Fibroblast of the aortic adventitia (primary cell): ENCODE measurements at regions not wholly inside any gene's neighbourhood (a gene's known extent, or its start where the extent isn't known, plus 50 kb on each side); places are given as distances from the start of the nearest gene placed in this dataset.
A peak's percentile ranks its signal among the peaks of the same experiment; 100 is the strongest.

Source experiments
- DNase-seq: peaks from one replicate; pipeline ENCODE4 v3.0.0-alpha.2; 2010; ENCODE audit warnings: low read depth
- H3K4me3 ChIP-seq: 2 replicates; pipeline ENCODE4 v1.5.1; 2011; ENCODE audit warnings: low read depth, mild to moderate bottlenecking, control low read depth, low read length, moderate library complexity
- TF ChIP-seq, protein P1 (sequence below): IDR thresholded peaks from 2 replicates; pipeline ENCODE4 v1.5.1; 2011; ENCODE audit warnings: mild to moderate bottlenecking, low read length, control low read depth, inconsistent platforms; ENCODE audit not compliant: insufficient read depth

DNA sequence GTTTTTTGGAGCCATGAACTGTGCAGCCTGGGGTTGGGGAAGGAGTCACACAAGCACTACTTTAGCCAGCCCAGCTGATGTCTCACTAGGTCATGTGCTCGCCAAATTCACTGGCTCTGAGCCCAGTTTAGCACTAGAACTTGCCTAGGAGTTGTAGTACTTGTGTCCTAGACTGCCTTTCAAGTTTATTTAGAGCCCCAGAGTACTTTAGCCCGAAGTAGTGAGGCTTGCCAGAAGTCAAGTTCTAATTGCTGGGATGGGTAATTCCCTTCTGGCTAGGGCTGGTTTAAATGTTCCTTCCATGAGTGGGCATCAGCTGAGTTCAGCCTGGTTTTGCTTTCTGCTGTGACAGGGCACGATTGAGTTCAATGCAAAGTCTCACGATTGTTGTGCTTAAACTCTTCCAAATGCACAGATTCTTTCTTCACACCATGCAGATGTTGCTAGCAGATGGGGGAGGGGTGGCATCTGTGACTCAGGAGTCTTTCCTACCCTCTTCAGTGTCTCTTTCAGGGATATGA lies 228.2 kb upstream of the ZPLD1 start:
- H3K4me3 ChIP-seq = peak overlapping the region; percentile 11
- TF ChIP-seq, protein P1, sequence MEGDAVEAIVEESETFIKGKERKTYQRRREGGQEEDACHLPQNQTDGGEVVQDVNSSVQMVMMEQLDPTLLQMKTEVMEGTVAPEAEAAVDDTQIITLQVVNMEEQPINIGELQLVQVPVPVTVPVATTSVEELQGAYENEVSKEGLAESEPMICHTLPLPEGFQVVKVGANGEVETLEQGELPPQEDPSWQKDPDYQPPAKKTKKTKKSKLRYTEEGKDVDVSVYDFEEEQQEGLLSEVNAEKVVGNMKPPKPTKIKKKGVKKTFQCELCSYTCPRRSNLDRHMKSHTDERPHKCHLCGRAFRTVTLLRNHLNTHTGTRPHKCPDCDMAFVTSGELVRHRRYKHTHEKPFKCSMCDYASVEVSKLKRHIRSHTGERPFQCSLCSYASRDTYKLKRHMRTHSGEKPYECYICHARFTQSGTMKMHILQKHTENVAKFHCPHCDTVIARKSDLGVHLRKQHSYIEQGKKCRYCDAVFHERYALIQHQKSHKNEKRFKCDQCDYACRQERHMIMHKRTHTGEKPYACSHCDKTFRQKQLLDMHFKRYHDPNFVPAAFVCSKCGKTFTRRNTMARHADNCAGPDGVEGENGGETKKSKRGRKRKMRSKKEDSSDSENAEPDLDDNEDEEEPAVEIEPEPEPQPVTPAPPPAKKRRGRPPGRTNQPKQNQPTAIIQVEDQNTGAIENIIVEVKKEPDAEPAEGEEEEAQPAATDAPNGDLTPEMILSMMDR = no peak
- DNase-seq = peak; percentile 89

DNA sequence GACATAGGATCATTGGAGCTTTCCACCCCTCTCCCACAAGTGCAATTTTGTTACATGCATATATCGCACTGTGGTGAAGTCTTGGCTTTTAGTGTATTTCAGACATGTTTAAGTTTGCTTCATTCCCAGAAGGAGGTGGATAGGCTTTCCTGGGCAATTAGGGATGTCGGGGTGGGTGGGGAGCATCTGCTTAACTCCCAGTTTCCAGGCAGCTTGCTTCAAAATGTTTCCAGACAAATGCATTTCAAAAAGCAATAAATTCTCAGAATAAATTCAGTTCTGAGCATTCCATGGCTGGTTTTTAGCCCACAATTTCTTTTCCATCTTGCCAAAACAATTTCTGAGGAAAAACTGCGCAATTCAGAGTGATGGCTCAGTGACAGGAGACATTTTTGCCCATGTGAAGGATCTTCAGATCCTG lies 227.7 kb upstream of the ZPLD1 start:
- peak; percentile 57 for DNase-seq
- TF ChIP-seq, protein P1 = no peak
- H3K4me3 ChIP-seq = no peak overlapping the region

DNA sequence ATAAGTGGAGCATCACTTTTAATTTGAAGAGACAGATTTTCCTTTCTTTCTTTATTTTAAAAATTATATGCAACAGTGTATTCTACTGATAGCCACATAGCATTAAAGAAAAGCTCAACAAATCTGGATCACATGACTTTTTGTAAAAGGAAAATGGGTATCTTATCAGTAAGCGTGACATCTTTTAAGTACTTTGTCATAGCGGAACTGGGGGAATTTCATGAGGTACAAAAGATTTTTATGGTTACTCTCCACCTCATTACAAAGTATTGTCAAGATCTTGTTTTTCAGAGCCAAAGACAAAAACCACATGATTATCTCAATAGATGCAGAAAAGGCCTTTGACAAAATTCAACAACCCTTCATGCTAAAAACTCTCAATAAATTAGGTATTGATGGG lies 219.6 kb upstream of the ZPLD1 start:
- DNase-seq = no peak
- no peak overlapping the region for H3K4me3 ChIP-seq
- TF ChIP-seq, protein P1 = no peak

DNA sequence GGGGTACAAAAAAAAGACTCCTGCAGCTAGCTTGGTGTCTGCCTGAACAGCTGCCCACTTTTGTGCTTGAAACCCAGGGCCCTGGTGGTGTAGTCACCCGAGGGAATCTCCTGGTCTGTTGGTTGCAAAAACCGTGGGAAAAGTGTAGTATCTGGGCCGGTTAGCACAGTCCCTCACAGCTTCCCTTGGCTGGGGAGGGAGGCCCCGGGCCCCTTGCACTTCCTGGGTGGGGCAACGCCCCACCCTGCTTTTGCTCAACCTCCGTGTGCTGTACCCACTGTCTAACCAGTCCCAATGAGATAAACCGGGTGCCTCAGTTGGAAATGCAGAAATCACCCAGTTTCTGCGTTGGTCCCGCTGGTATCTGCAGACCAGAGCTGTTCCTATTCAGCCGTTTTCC lies 211.7 kb upstream of the ZPLD1 start:
- TF ChIP-seq, protein P1 = no peak
- no peak overlapping the region for H3K4me3 ChIP-seq
- DNase-seq = no peak

DNA sequence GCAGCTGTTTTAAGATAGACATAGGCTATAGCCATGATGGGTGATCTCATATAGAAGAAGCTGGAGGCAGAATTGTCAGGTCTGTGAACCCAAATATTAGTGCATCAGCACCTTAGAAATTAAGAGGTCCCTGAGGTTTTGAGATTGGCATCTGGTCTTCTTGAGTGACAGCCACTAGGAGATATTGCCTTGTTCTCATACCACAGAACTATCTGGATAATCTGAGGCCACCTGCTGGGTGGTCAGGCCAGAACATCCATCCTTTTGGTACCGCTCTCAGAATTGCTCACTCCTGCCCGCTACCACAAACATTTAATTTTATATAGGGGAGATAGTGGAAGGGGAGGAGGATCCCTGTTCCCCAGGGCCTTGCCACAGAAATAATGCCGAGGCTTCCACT lies 210.6 kb upstream of the ZPLD1 start:
- TF ChIP-seq, protein P1 = peak; percentile 36
- peak; percentile 36 for DNase-seq

DNA sequence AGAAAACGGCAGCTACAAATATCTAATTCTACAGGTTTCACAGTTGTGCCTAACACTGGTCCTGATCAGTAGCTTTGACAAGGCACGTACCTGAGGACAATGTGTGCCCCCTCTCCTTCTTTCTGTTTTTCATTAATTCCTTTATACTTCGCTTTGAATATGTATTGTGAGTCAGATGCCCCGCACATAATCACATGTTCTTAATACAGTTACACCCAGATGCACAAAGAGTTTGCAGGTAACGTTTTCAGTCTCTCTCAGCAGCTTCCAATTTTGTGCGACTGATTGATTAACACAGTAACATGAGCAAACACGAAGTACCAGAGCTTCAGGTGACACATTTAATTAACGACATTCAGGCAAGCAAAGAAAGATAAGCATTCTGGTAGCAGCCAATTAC lies 209.8 kb upstream of the ZPLD1 start:
- TF ChIP-seq, protein P1 = no peak
- no peak for DNase-seq
- H3K4me3 ChIP-seq = no peak overlapping the region

More for the DNA sequence above, 210.6 kb upstream of the ZPLD1 start:
- no peak overlapping the region for H3K4me3 ChIP-seq
